KG1 (cell line): ENCODE measurements at regions not wholly inside any gene's neighbourhood (a gene's known extent, or its start where the extent isn't known, plus 50 kb on each side); places are given as distances from the start of the nearest gene placed in this dataset.

Experiments used
- DNase-seq: peaks from one replicate; lab custom pipeline; 2025; lab: John Stamatoyannopoulos, UW

DNA sequence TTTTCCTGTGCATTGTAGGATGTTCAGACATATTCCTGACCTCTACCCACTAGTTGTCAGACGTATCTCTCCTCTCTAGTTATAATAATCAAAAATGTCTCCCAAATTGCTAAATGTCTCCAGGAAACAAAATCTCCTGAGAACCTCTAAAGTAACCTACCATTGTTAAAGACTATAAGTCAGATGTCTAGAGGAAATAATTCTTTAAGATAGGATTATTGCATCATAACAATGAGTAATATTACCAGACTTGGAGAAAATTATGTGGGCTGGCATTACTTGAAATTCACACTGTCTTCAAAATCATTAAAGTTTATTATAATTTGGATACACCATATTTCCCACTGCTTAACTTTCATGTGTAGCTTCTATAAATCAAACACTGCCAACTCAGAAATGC is 643.0 kb upstream of the ADGRL2 start:
- no peak for DNase-seq

- DNase-seq = no peak
Observed at GRCh38 chr1:81156887-81157286, 643.8 kb upstream of the ADGRL2 start.

DNA sequence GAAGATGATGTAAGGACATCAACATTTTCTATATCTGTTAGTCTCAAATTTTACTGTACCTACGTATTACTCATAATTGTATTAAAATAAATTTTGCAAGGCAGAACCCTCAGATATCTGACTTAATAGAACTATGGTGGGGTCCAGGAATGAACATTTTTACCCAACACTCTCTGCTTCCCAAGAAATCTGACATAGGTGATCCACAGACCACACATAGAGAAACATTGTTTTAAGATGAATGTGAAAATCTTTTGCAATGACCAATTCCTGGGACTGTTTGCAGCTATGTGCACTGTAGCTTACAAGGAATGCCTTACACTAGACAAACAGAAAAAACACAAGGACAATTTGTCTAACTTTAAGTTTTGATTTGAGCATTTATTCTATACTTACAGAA is 645.6 kb upstream of the ADGRL2 start:
- DNase-seq = no peak

DNA sequence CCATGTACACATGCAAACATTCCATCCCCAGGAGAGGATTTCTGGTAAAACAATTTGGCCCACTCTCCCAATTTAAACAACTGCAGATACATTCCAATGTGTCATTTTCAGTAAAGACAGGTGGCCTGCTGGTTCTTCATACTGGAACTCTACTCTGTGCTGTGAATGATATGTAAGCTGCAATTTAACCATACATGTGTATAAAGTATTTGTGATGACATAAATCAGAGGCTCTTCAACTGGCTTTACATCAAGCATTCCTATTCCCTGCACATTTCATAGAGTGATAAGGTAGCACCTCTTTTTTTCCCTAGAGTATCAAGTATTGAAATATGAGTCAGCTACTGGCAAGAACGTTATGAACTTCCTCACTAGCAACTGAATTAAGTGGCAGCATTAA is 649.5 kb upstream of the ADGRL2 start:
- DNase-seq = no peak

- DNase-seq = no peak
Observed at GRCh38 chr1:81149649-81150325, 650.9 kb upstream of the ADGRL2 start.

GRCh38 chr1:81144240-81144825 is 656.4 kb upstream of the ADGRL2 start:
- DNase-seq = no peak

DNA sequence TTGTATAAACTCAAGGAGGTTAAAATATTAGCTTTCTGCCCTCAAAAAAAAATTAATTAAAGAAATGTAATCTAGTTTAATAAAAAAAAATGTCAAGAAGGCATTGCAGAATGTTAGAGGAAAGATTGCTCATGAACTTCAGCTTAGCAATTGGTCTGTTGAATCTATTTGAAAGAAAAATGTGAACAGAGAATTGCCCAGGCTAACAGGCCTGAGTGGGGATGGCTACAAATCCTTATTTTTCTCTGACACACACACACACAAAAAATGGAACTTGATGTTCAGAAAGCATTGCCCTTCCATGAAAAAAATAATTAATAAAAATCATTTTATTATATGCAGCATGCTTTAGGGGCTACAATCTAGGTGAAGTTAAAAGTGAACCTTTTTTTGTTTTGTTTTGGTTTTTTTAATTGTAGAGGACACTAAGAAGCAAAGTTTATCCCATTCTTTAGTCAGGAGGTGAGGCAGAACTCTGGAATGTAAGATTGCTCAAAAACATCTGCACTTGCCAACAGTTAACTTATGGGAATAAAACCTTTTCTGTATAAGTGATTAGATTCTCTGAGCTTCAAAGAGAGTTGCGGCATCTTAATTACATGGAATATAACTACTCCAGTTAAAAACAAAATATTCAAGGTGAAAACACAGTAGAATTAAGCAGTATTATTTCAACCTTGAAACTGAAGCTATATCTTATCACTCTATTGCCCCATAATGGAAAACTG is 658.5 kb upstream of the ADGRL2 start:
- DNase-seq = no peak

DNA sequence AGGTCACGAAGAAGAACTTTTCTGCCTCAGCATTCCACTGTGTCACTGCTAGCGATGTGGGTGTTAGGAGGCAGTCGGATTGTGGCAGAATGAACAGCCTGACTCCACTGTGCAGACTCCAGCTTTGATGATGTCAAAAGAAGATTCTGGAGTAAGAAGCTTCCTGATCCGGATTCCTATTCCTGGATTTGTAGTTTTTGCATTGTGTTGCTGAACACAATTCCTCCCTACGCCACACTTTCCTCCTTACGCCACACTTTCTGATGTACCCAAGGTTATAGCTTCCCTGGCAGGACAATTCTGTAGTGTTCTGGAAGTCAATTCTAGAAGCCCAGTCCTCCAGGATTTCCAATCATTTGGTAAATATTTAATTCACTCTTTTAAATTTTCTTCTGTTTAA is 665.2 kb upstream of the ADGRL2 start:
- no peak for DNase-seq

GRCh38 chr1:81129776-81130175 is 671.0 kb upstream of the ADGRL2 start:
- no peak for DNase-seq

DNA sequence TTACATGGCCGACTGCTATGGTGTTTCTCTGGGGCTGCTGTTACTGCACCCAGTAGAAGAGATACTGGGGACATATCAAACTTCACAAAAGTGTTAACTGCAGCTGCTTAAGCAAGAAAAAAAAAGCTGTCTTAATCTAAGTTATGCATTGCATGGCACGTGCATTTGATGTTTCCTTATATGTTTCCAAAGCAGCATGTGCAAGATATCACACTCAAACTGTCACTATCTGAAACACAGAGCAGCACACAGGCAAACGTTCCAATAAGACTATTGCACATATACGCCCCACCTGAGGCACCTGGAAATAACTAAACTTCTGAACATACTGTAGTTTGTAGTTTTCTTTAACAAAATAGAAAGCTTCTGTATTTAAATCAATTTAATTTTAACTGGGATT is 671.4 kb upstream of the ADGRL2 start:
- DNase-seq = no peak

GRCh38 chr1:81128079-81128478 is 672.7 kb upstream of the ADGRL2 start:
- DNase-seq = no peak

DNA sequence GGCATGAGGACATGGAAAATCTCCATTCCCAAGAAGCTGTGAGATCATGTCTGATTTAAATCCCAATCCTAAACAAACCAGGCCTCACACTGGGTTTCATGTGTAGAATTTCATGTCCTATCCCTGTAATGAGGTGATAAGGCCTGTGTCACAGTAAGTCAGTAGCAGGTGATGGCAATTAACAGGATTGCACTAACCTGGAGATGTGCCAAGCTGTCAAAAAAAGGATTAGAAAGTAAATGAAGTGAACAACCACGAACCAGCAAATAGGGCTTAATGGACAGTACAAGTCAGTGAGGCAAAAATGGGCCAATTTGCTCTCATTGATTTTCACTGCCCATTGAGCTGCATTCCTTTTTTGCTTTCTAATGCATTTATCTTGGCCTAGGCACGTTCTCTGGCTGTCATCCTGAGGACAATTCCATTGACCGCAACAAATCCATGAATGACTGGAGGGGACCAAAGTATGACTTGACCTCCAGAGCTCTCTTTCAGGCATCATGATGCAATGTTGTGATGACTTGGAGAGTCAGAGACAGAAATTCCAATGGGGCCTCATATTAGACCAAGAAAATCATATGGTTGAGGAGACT is 673.6 kb upstream of the ADGRL2 start:
- no peak for DNase-seq

DNA sequence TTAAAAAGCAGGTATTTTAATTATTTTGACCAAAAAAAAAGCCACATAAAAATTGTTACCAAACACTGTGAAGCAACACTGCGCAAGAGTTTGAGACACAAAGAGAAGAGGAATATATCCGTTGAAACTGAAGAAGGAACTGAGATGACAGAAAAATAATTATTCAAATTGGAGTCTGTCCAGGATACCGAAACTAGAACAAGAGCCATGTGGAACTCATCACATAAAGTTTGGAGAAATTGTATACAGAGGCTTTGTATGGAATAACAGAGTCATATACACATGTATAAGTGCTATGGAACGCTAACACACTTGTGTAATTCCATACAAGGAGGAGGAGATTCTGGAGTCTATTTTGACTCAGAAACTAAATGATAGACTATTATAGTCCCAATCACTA is 675.1 kb upstream of the ADGRL2 start:
- DNase-seq = no peak

- no peak for DNase-seq
Observed at GRCh38 chr1:81121306-81121705, 679.4 kb upstream of the ADGRL2 start.

DNA sequence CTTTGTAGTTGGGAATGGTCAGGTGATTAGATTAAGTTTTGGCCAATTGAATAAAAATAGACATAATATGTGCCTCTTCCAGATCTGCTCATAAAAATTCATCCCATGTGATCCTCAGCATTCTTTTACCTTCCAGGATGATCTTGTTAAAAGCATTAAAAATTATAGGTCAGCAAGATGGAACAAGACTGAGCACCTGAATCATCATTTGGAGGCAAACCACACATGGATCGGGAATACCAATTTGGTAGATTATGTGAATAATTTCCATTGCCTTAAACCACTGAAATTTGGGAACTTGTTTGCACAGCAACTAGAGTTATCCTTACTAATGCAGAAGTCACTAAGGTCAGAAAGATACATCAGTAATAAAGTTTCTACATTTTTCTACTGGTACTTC is 681.4 kb upstream of the ADGRL2 start:
- no peak for DNase-seq

DNA sequence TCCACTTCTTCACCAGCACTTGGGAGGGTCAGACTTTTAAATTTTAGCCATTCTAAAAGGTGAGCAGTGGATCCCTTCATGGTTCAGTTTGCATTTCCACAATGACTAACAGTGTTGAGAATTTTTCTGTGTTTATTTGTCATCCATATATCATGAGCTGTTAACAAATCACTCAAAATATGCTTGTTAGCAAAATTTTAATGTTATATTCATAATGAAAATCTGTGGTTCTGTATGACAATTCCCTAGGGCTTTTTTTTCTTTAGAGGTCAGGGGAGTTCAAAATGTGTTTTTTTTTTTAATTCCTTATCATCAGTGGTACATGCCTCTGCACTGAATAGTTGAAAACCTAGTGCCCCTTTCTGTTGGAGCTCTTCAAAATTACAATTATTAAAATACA is 682.2 kb upstream of the ADGRL2 start:
- DNase-seq = no peak

- DNase-seq = no peak
Observed at GRCh38 chr1:81115422-81115821, 685.3 kb upstream of the ADGRL2 start.

DNA sequence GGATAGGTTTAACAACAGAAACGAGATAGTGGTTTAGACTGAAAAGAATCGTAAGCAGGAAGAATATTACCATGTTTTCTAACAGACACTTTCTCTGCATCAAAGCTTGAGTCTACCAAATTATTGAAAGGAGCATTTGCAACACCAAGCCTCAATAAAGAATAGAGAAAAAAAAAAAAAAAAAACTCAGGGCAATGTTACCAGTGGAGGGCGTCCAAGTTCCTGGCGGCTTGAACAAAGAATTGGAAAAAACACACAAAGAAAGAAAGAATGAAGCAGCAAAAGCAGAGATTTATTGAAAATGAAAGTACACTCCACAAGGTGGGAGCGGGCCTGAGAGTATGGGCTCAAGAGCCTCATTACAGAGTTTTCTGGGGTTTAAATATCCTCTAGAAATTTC is 686.5 kb upstream of the ADGRL2 start:
- DNase-seq = no peak

- DNase-seq = no peak
Observed at GRCh38 chr1:81113688-81114087, 687.0 kb upstream of the ADGRL2 start.

- no peak for DNase-seq
Observed at GRCh38 chr1:81111818-81112217, 688.9 kb upstream of the ADGRL2 start.

GRCh38 chr1:81109038-81109437 is 691.7 kb upstream of the ADGRL2 start:
- no peak for DNase-seq

- DNase-seq = no peak
Observed at GRCh38 chr1:81097860-81098259, 702.9 kb upstream of the ADGRL2 start.

DNA sequence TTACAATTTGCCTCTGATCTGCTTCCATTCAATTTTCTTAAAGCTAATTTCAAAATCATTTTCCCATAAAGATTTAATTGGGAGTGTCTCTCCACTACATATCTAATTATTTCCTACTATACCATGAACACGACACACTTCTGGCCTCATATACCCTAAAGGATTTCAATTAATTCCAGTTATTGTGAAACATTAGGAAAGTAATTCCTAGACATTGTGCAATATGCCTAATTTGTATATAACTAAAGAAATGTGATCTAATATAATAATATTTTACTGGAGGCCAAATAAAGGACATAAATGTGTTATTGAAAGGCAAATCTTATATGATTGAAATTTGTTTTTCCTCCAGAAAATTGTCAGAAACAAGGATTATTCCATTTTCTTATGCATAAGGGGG is 727.2 kb upstream of the ADGRL2 start:
- DNase-seq = no peak
